HepG2 (cell line): ENCODE measurements at regions not wholly inside any gene's neighbourhood (a gene's known extent, or its start where the extent isn't known, plus 50 kb on each side); places are given as distances from the start of the nearest gene placed in this dataset.

ENCODE experiments used
- ATAC-seq: fragments of 200-7000 bp; cut with Tn5 transposase; 3 replicates; pipeline ENCODE4 v1.9.1; 2020; ENCODE audit warnings: mild to moderate bottlenecking, moderate library complexity
- BruUV-seq: library from RNA; stranded (reverse); fragments of 400-500 nt; replicated peaks from 2 replicates; lab custom pipeline; 2021; lab: Mats Ljungman, UMichigan
- CTCF ChIA-PET: fragments of 300-600 bp; formaldehyde crosslinking; extraction: SDS; loops from one replicate; lab custom pipeline; 2021; ENCODE audit warnings: low total read pairs, inconsistent platforms, low intra/inter-chr PET ratio; lab: Yijun Ruan, JAX
- POLR2A ChIA-PET: fragments of 350-600 bp; sonication (Branson Sonifier 250); formaldehyde crosslinking; loops from one replicate; lab custom pipeline; 2020; ENCODE audit warnings: antibody characterized with exemption, inconsistent platforms; lab: Yijun Ruan, JAX
- DNase-seq: peaks from one replicate; pipeline ENCODE4 v3.0.0-alpha.2; 2015; ENCODE audit warnings: low spot score
- FAIRE-seq: peaks from 3 replicates; lab custom pipeline; 2011; peaks lifted over from hg19 to GRCh38; lab: Jason Lieb, UNC
- H2AFZ ChIP-seq: one replicate; pipeline ENCODE4 v1.6.1; 2011; ENCODE audit warnings: low read length, inconsistent platforms
- H3K27ac ChIP-seq: fragments of 300-600 bp; 3 replicates; pipeline ENCODE4 v1.8.0; 2011; ENCODE audit warnings: mixed run types, mild to moderate bottlenecking, mixed read lengths, low read length, inconsistent platforms; ENCODE audit not compliant: insufficient read depth; ENCODE audit errors: extremely low read length
- H3K27me3 ChIP-seq, 2 experiments: fragments of 200-600 bp in 1 of 2; 2 replicates in 1 of 2; 3 replicates in 1 of 2; pipeline versions ENCODE4 v1.6.0 to v1.8.0; 2011; ENCODE audit warnings: low read length in 2 of 2, mild to moderate bottlenecking in 2 of 2, moderate library complexity in 2 of 2, inconsistent platforms in 1 of 2; ENCODE audit not compliant: insufficient read depth in 2 of 2, control insufficient read depth in 1 of 2
- H3K36me3 ChIP-seq, 2 experiments: fragments of 200-600 bp in 1 of 2; replicated peaks in 1 of 2; 2 replicates in 1 of 2; 3 replicates in 1 of 2; pipeline versions ENCODE4 v1.5.1 to v1.8.0; 2011; ENCODE audit warnings: low read length in 2 of 2, inconsistent platforms in 1 of 2; ENCODE audit not compliant: insufficient read depth in 2 of 2, control insufficient read depth in 1 of 2
- H3K4me1 ChIP-seq: 2 replicates; pipeline ENCODE4 v1.5.1; 2012; ENCODE audit warnings: low read length, inconsistent platforms; ENCODE audit not compliant: insufficient read depth
- H3K4me2 ChIP-seq: 2 replicates; pipeline ENCODE4 v1.6.0; 2011; ENCODE audit warnings: low read depth, low read length, inconsistent platforms
- H3K4me3 ChIP-seq, 3 experiments: fragments of 200-600 bp in 1 of 3; sonication (generic), shearing (Covaris generic) in 1 of 3; replicated peaks in 1 of 3; 2 replicates each; pipeline ENCODE4 v1.5.1; 2011 to 2016; ENCODE audit warnings: low read length in 3 of 3, inconsistent platforms in 2 of 3, low read depth in 2 of 3, mild to moderate bottlenecking in 2 of 3, control low read depth in 1 of 3, mixed read lengths in 1 of 3; ENCODE audit not compliant: insufficient read depth in 1 of 3
- H3K79me2 ChIP-seq: one replicate; pipeline ENCODE4 v1.6.1; 2011; ENCODE audit warnings: low read length, inconsistent platforms; ENCODE audit not compliant: insufficient read depth
- H3K9ac ChIP-seq: 2 replicates; pipeline ENCODE4 v1.6.0; 2011; ENCODE audit warnings: mild to moderate bottlenecking, low read depth, low read length, inconsistent platforms; ENCODE audit not compliant: insufficient read depth
- H3K9me3 ChIP-seq: 2 replicates; pipeline ENCODE4 v1.5.1; 2012; ENCODE audit warnings: mild to moderate bottlenecking, low read length
- H4K20me1 ChIP-seq: 2 replicates; pipeline ENCODE4 v1.6.0; 2011; ENCODE audit warnings: inconsistent platforms, mild to moderate bottlenecking, low read length, moderate library complexity; ENCODE audit not compliant: insufficient read depth
- CEBPB ChIP-seq: IDR thresholded peaks from 2 replicates; pipeline ENCODE4 v1.6.1; 2011; ENCODE audit warnings: low read depth, low read length, improper control_type of control experiment, borderline replicate concordance
- HOMEZ ChIP-seq: IDR thresholded peaks from 2 replicates; pipeline ENCODE4 v1.6.1; 2016; ENCODE audit warnings: low read depth
- MAFF ChIP-seq: IDR thresholded peaks from 2 replicates; pipeline ENCODE4 v1.6.1; 2011; ENCODE audit warnings: low read depth, low read length, improper control_type of control experiment
- MAFK ChIP-seq, 2 experiments: IDR thresholded peaks in 1 of 2; conservative IDR thresholded peaks in 1 of 2; 2 replicates each; pipeline ENCODE4 v1.6.1; 2011; ENCODE audit warnings: improper control_type of control experiment in 2 of 2, low read length in 2 of 2
- TMF1 ChIP-seq: sonication (generic); formaldehyde crosslinking; IDR thresholded peaks from 2 replicates; pipeline ENCODE4 v1.8.1; 2022; ENCODE audit warnings: low read depth, missing genetic modification reagents
- ZBTB43 ChIP-seq: sonication (generic); formaldehyde crosslinking; conservative IDR thresholded peaks from 2 replicates; pipeline ENCODE4 v1.4.0; 2020; ENCODE audit warnings: missing genetic modification reagents
- WGBS: methylation state at CpG from one replicate; pipeline ENCODE4 v1.1.6; 2017; ENCODE audit warnings: low lambda C conversion rate; 5-methylcytosine and 5-hydroxymethylcytosine counted together
- in situ Hi-C: cut with HindIII; loops from 2 replicates; pipeline ENCODE4 v1.10.0; 2017; ENCODE audit warnings: low pct_unique_long_range_greater_than_20kb; ENCODE audit not compliant: extremely low pct_ligation_motif_present
- intact Hi-C: fragments of 100-400 bp; cut with micrococcal nuclease; formaldehyde crosslinking; loops from one replicate; pipeline ENCODE4 v1.10.0; 2022; ENCODE audit not compliant: unreplicated experiment

GRCh38 chr7:13651167-13651566, 338.3 kb downstream of the ETV1 start:
- BruUV-seq: no TSS peak
- 0% methylated on average over 1 of the region's 1 CpG for WGBS
- no peak for FAIRE-seq

GRCh38 chr7:13656330-13656729, 333.1 kb downstream of the ETV1 start:
- WGBS: 35% methylated on average over 1 of the region's 1 CpG
- H3K36me3 ChIP-seq: no peaks in the 10 kb centered on the region
- no peak for ATAC-seq
- no peak for DNase-seq
- H3K4me2 ChIP-seq: no peak overlapping the region
- POLR2A ChIA-PET: no interaction called here
- no peak overlapping the region for H2AFZ ChIP-seq
- H3K9ac ChIP-seq: no peak overlapping the region
- no peak overlapping the region for H3K4me3 ChIP-seq
- intact Hi-C loops: no loop called here
- in situ Hi-C loops: no loop called here
- TF ChIP-seq MAFK (conservative IDR thresholded peaks at IDR 0.05 in 1 of 2, IDR thresholded peaks at IDR 0.05 in 1 of 2; ENCODE audit: low read length in 2 of 2) (peak in 1 of 2 experiments; percentile 38; a peak in 2 of 4 replicates), HOMEZ (CRISPR knock-in tag) (no peak), TMF1 (CRISPR knock-in tag) (no peak), MAFF (0 out of 2 replicates have a peak, but pooled peaks have one; percentile 12)
- TF ChIP-seq, all 625 proteins: peak for 2
- Histone ChIP-seq H4K20me1 (no peaks in the 10 kb centered on the region), H3K27ac (no peak overlapping the region), H3K4me1 (no peaks in the 10 kb centered on the region), H3K79me2 (no peaks in the 10 kb centered on the region), H3K27me3 (no peaks in the 10 kb centered on the region), H3K9me3 (peaks cover 73% of the 10 kb centered on the region)
- no TSS peak for BruUV-seq
- CTCF ChIA-PET: no interaction called here
- no peak for FAIRE-seq

More at GRCh38 chr7:13651167-13651566, 338.3 kb downstream of the ETV1 start:
- Histone ChIP-seq H3K4me1 (no peaks in the 10 kb centered on the region), H4K20me1 (no peaks in the 10 kb centered on the region), H3K27me3 (no peaks in the 10 kb centered on the region), H3K4me3 (no peak overlapping the region), H3K9ac (no peak overlapping the region), H3K4me2 (no peak overlapping the region), H3K9me3 (peaks cover 80% of the 10 kb centered on the region), H2AFZ (no peak overlapping the region), H3K79me2 (no peaks in the 10 kb centered on the region), H3K36me3 (no peaks in the 10 kb centered on the region), H3K27ac (no peak overlapping the region)
- intact Hi-C loops (no loop called here), in situ Hi-C loops (no loop called here)
- CTCF ChIA-PET: no interaction called here
- TF ChIP-seq ZBTB43 (CRISPR knock-in tag) (no peak), CEBPB (peak; percentile 45; the same call in 1 of the 2 replicates)
- no peak for DNase-seq
- POLR2A ChIA-PET: no interaction called here
- no peak for ATAC-seq
